Neural progenitor cell (in vitro differentiated cells): ENCODE measurements at regions not wholly inside any gene's neighbourhood (a gene's known extent, or its start where the extent isn't known, plus 50 kb on each side); places are given as distances from the start of the nearest gene placed in this dataset.

Source experiments
- DNase-seq: peaks from one replicate; pipeline ENCODE4 v3.0.0-alpha.2; 2016; ENCODE audit warnings: low spot score
- H2AFZ ChIP-seq: fragments of 200-600 bp; sonication (generic); replicated peaks from 2 replicates; pipeline ENCODE4 v1.6.1; 2016; ENCODE audit warnings: antibody characterized with exemption
- H3F3A ChIP-seq: fragments of 200-600 bp; sonication (generic); 2 replicates; pipeline ENCODE4 v1.6.1; 2016; ENCODE audit warnings: antibody characterized with exemption, low read depth
- H3K27ac ChIP-seq: fragments of 200-600 bp; sonication (generic); 2 replicates; pipeline ENCODE4 v1.5.1; 2016; ENCODE audit warnings: mild to moderate bottlenecking
- H3K27me3 ChIP-seq: fragments of 200-600 bp; sonication (generic); 2 replicates; pipeline ENCODE4 v1.6.1; 2016; ENCODE audit warnings: mild to moderate bottlenecking, moderate library complexity
- H3K36me3 ChIP-seq: fragments of 200-600 bp; sonication (generic); 2 replicates; pipeline ENCODE4 v1.5.1; 2016
- H3K4me1 ChIP-seq: fragments of 200-600 bp; sonication (generic); 2 replicates; pipeline ENCODE4 v1.6.1; 2016; ENCODE audit warnings: mixed run types
- H3K4me2 ChIP-seq: fragments of 200-600 bp; sonication (generic); 2 replicates; pipeline ENCODE4 v1.6.1; 2016
- H3K4me3 ChIP-seq: fragments of 200-600 bp; sonication (generic); 2 replicates; pipeline ENCODE4 v1.5.1; 2016
- H3K79me2 ChIP-seq: fragments of 200-600 bp; sonication (generic); 2 replicates; pipeline ENCODE4 v1.6.1; 2016; ENCODE audit warnings: low read depth
- H3K9ac ChIP-seq: fragments of 200-600 bp; sonication (generic); 2 replicates; pipeline ENCODE4 v1.6.1; 2016
- H3K9me3 ChIP-seq: fragments of 200-600 bp; sonication (generic); 2 replicates; pipeline ENCODE4 v1.5.1; 2016; ENCODE audit warnings: low read depth
- H4K20me1 ChIP-seq: fragments of 200-600 bp; sonication (generic); 2 replicates; pipeline ENCODE4 v1.6.1; 2016; ENCODE audit warnings: low read depth
- H3K27ac Mint-ChIP-seq: 3 replicates; pipeline ENCODE4 v1.8.0; 2021; ENCODE audit warnings: mixed read lengths
- H3K27me3 Mint-ChIP-seq: 2 replicates; pipeline ENCODE4 v1.8.0; 2022; ENCODE audit warnings: low read depth, mild to moderate bottlenecking, inconsistent platforms, moderate library complexity, mixed read lengths; ENCODE audit not compliant: insufficient read depth
- H3K36me3 Mint-ChIP-seq: 3 replicates; pipeline ENCODE4 v1.8.0; 2021; ENCODE audit warnings: mixed read lengths
- H3K4me1 Mint-ChIP-seq: 3 replicates; pipeline ENCODE4 v1.8.0; 2021; ENCODE audit warnings: mixed read lengths
- H3K4me3 Mint-ChIP-seq: 3 replicates; pipeline ENCODE4 v1.8.0; 2021; ENCODE audit warnings: mild to moderate bottlenecking, moderate library complexity, mixed read lengths
- H3K9me3 Mint-ChIP-seq: 3 replicates; pipeline ENCODE4 v1.8.0; 2020; ENCODE audit warnings: mixed read lengths
- CTCF ChIP-seq: fragments of 200-600 bp; sonication (generic); IDR thresholded peaks from 2 replicates; pipeline ENCODE4 v1.5.1; 2017; ENCODE audit warnings: antibody characterized with exemption, mild to moderate bottlenecking
- EZH2 ChIP-seq: fragments of 200-600 bp; sonication (generic); IDR thresholded peaks from 2 replicates; pipeline ENCODE4 v1.6.1; 2017; ENCODE audit warnings: antibody characterized with exemption, mild to moderate bottlenecking, moderate library complexity
- EZH2phosphoT487 ChIP-seq: fragments of 200-600 bp; sonication (generic); IDR thresholded peaks from 2 replicates; pipeline ENCODE4 v1.6.1; 2017; ENCODE audit warnings: antibody characterized with exemption

DNA sequence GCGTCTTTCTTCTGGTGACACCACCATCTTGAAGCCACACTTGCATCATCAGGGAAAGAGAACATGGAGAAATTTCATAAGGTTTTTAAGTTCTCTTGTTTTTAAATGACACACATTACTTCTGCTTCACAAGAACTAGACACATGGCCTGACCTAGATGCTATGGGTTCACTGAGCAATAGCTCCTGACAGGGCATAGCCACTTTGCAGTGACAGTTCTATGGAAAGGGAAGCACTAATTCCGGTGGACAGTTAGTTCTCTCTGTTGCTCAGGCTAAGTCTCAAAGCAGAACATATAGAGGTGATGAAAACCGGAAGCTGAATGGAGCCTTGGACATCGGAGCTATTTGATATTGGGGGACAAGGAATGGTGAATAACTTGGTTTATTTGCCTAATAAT is 940.1 kb upstream of the WWC1 start:
- peaks cover 14% of the 10 kb centered on the region for H3F3A ChIP-seq
- TF ChIP-seq EZH2 (no peak), CTCF (no peak), EZH2phosphoT487 (no peak)
- no peak overlapping the region for H3K4me2 ChIP-seq
- no peak overlapping the region for H3K4me3 ChIP-seq
- no peaks in the 10 kb centered on the region for H3K36me3 ChIP-seq
- Mint-ChIP-seq H3K4me3 (no peak overlapping the region), H3K27me3 (no peaks in the 10 kb centered on the region), H3K9me3 (no peaks in the 10 kb centered on the region), H3K4me1 (peaks cover 32% of the 10 kb centered on the region), H3K36me3 (no peaks in the 10 kb centered on the region), H3K27ac (no peak overlapping the region)
- no peak overlapping the region for H3K27ac ChIP-seq
- no peak overlapping the region for H2AFZ ChIP-seq
- H3K9ac ChIP-seq, result no peak overlapping the region
- H3K27me3 ChIP-seq, result no peaks in the 10 kb centered on the region
- H3K79me2 ChIP-seq, result no peaks in the 10 kb centered on the region
- no peaks in the 10 kb centered on the region for H4K20me1 ChIP-seq
- H3K4me1 ChIP-seq, result peaks cover 14% of the 10 kb centered on the region
- no peak for DNase-seq
- no peaks in the 10 kb centered on the region for H3K9me3 ChIP-seq

- Mint-ChIP-seq H3K36me3 (no peaks in the 10 kb centered on the region), H3K27me3 (no peaks in the 10 kb centered on the region), H3K27ac (no peak overlapping the region), H3K9me3 (no peaks in the 10 kb centered on the region), H3K4me1 (peaks cover 32% of the 10 kb centered on the region), H3K4me3 (no peak overlapping the region)
- Histone ChIP-seq H3K4me3 (no peak overlapping the region), H3F3A (peaks cover 14% of the 10 kb centered on the region), H3K4me1 (peaks cover 14% of the 10 kb centered on the region), H3K9ac (no peak overlapping the region), H3K9me3 (no peaks in the 10 kb centered on the region), H2AFZ (no peak overlapping the region), H3K27me3 (no peaks in the 10 kb centered on the region), H3K36me3 (no peaks in the 10 kb centered on the region), H4K20me1 (no peaks in the 10 kb centered on the region), H3K4me2 (no peak overlapping the region), H3K27ac (no peak overlapping the region), H3K79me2 (no peaks in the 10 kb centered on the region)
- DNase-seq, result no peak
- TF ChIP-seq EZH2phosphoT487 (no peak), CTCF (no peak), EZH2 (no peak)
These were observed 938.6 kb upstream of the WWC1 start for GRCh38 chr5:167352801-167353200.

GRCh38 chr5:167355346-167355745 is 936.1 kb upstream of the WWC1 start:
- Mint-ChIP-seq H3K9me3 (no peaks in the 10 kb centered on the region), H3K4me1 (peaks cover 32% of the 10 kb centered on the region), H3K4me3 (no peak overlapping the region), H3K27ac (no peak overlapping the region), H3K36me3 (no peaks in the 10 kb centered on the region), H3K27me3 (no peaks in the 10 kb centered on the region)
- Histone ChIP-seq H3K36me3 (no peaks in the 10 kb centered on the region), H2AFZ (peak overlapping the region; percentile 75), H3K27me3 (no peaks in the 10 kb centered on the region), H3K4me2 (peak overlapping the region; percentile 48), H3K9ac (no peak overlapping the region), H3K4me3 (no peak overlapping the region), H3K79me2 (no peaks in the 10 kb centered on the region), H3K9me3 (no peaks in the 10 kb centered on the region), H3K27ac (no peak overlapping the region), H4K20me1 (no peaks in the 10 kb centered on the region), H3K4me1 (peaks cover 22% of the 10 kb centered on the region), H3F3A (peaks cover 17% of the 10 kb centered on the region)
- peak; percentile 16 for DNase-seq
- TF ChIP-seq EZH2phosphoT487, result no peak
- no peak for TF ChIP-seq CTCF
- no peak for TF ChIP-seq EZH2
